OCI-LY7 (cell line): ENCODE measurements at regions not wholly inside any gene's neighbourhood (a gene's known extent, or its start where the extent isn't known, plus 50 kb on each side); places are given as distances from the start of the nearest gene placed in this dataset.

Experiments used
- BruUV-seq: library from RNA; stranded (reverse); fragments of 400-500 nt; replicated peaks from 2 replicates; lab custom pipeline; 2021; lab: Mats Ljungman, UMichigan
- CTCF ChIA-PET: fragments of 300-600 bp; sonication (Branson Sonifier 250); formaldehyde crosslinking; loops from one replicate; lab custom pipeline; 2022; ENCODE audit warnings: antibody characterized with exemption; ENCODE audit not compliant: unreplicated experiment; lab: Charles Lee
- POLR2A ChIA-PET: fragments of 300-600 bp; sonication (Branson Sonifier 250); formaldehyde crosslinking; loops from one replicate; lab custom pipeline; 2022; ENCODE audit warnings: antibody characterized with exemption; lab: Charles Lee
- DNase-seq: peaks from one replicate; pipeline ENCODE4 v3.0.0-alpha.2; 2015; ENCODE audit warnings: low spot score
- H2AFZ ChIP-seq: fragments of 200-600 bp; sonication (generic), shearing (Covaris generic); 2 replicates; pipeline ENCODE4 v1.6.1; 2014; ENCODE audit warnings: mild to moderate bottlenecking, antibody characterized with exemption, low read length, moderate library complexity
- H3K27ac ChIP-seq: fragments of 200-600 bp; sonication (generic); 2 replicates; pipeline ENCODE4 v1.5.1; 2014; ENCODE audit warnings: mixed run types, low read depth, mild to moderate bottlenecking, moderate library complexity, low read length, inconsistent platforms; ENCODE audit not compliant: poor library complexity, severe bottlenecking
- H3K36me3 ChIP-seq: fragments of 200-600 bp; sonication (generic); 2 replicates; pipeline ENCODE4 v1.6.1; 2014; ENCODE audit warnings: mild to moderate bottlenecking, antibody characterized with exemption, low read length, moderate library complexity, mixed read lengths; ENCODE audit not compliant: insufficient read depth
- H3K4me1 ChIP-seq: fragments of 200-600 bp; sonication (generic); 2 replicates; pipeline ENCODE4 v1.5.1; 2014; ENCODE audit warnings: mild to moderate bottlenecking, low read length; ENCODE audit not compliant: insufficient read depth, poor library complexity, severe bottlenecking
- H3K4me2 ChIP-seq: fragments of 200-600 bp; sonication (generic); 2 replicates; pipeline ENCODE4 v1.6.1; 2014; ENCODE audit warnings: mild to moderate bottlenecking, low read length
- H3K4me3 ChIP-seq: fragments of 200-600 bp; sonication (generic); 2 replicates; pipeline ENCODE4 v1.5.1; 2014; ENCODE audit warnings: mild to moderate bottlenecking, low read depth, low read length; ENCODE audit not compliant: poor library complexity, severe bottlenecking
- H3K79me2 ChIP-seq: fragments of 200-600 bp; sonication (generic); 2 replicates; pipeline ENCODE4 v1.6.1; 2016; ENCODE audit warnings: low read depth, mild to moderate bottlenecking, low read length, moderate library complexity, mixed read lengths; ENCODE audit not compliant: insufficient read depth
- H3K9me2 ChIP-seq: fragments of 200-600 bp; sonication (generic); 2 replicates; pipeline ENCODE4 v1.6.1; 2016; ENCODE audit warnings: mild to moderate bottlenecking, low read length, mixed read lengths; ENCODE audit not compliant: insufficient read depth
- H3K9me3 ChIP-seq: fragments of 200-600 bp; sonication (generic); 2 replicates; pipeline ENCODE4 v1.6.1; 2014; ENCODE audit warnings: mild to moderate bottlenecking, mixed run types, low read length, mixed read lengths
- H4K20me1 ChIP-seq: fragments of 200-600 bp; sonication (generic); 2 replicates; pipeline ENCODE4 v1.6.1; 2014; ENCODE audit warnings: mild to moderate bottlenecking, antibody characterized with exemption, low read length, moderate library complexity, mixed read lengths; ENCODE audit not compliant: insufficient read depth
- CTCF ChIP-seq: fragments of 200-600 bp; sonication (generic); conservative IDR thresholded peaks from 2 replicates; pipeline ENCODE4 v1.5.1; 2014; ENCODE audit warnings: mild to moderate bottlenecking, antibody characterized with exemption, low read length, moderate library complexity, mixed read lengths
- EZH2phosphoT487 ChIP-seq: fragments of 200-600 bp; sonication (generic); IDR thresholded peaks from 2 replicates; pipeline ENCODE4 v1.6.1; 2018; ENCODE audit warnings: low read depth, borderline replicate concordance, mild to moderate bottlenecking, mixed run types, antibody characterized with exemption, low read length, moderate library complexity, mixed read lengths
- intact Hi-C: fragments of 100-400 bp; cut with micrococcal nuclease; formaldehyde crosslinking; loops from one replicate; pipeline ENCODE4 v1.10.0; 2022; ENCODE audit not compliant: unreplicated experiment

- Histone ChIP-seq H3K27ac (no peak overlapping the region), H2AFZ (no peak overlapping the region), H3K4me3 (no peak overlapping the region), H4K20me1 (no peaks in the 10 kb centered on the region), H3K4me2 (no peak overlapping the region), H3K9me2 (no peaks in the 10 kb centered on the region), H3K36me3 (no peaks in the 10 kb centered on the region), H3K4me1 (no peaks in the 10 kb centered on the region), H3K79me2 (no peaks in the 10 kb centered on the region), H3K9me3 (no peaks in the 10 kb centered on the region)
- BruUV-seq, result no TSS peak
- intact Hi-C loops, result no loop called here
- TF ChIP-seq EZH2phosphoT487 (no peak), CTCF (no peak)
- ChIA-PET CTCF (no interaction called here), POLR2A (interaction anchor here (0.7 kb wide), 1 partner anchor 116 kb away, joined by 3 read pairs; no protein-coding TSS in a partner anchor)
- no peak for DNase-seq
Observed at GRCh38 chr4:159598602-159599001, 495.7 kb downstream of the RAPGEF2 start.

- ChIA-PET CTCF (no interaction called here), POLR2A (interaction anchor here (0.6 kb wide), 1 partner anchor 89 kb away, joined by 3 read pairs; no protein-coding TSS in a partner anchor)
- no peak for DNase-seq
- no peak for TF ChIP-seq CTCF
- TF ChIP-seq EZH2phosphoT487, result no peak
- Histone ChIP-seq H3K4me2 (no peak overlapping the region), H3K27ac (no peak overlapping the region), H3K4me3 (no peak overlapping the region), H3K4me1 (no peaks in the 10 kb centered on the region), H4K20me1 (no peaks in the 10 kb centered on the region), H3K9me3 (no peaks in the 10 kb centered on the region), H3K36me3 (no peaks in the 10 kb centered on the region), H3K9me2 (no peaks in the 10 kb centered on the region), H2AFZ (no peak overlapping the region), H3K79me2 (no peaks in the 10 kb centered on the region)
- no TSS peak for BruUV-seq
- intact Hi-C loops, result no loop called here
Observed at GRCh38 chr4:159600061-159600460, 497.2 kb downstream of the RAPGEF2 start.

- Histone ChIP-seq H2AFZ (no peak overlapping the region), H3K4me2 (no peak overlapping the region), H4K20me1 (no peaks in the 10 kb centered on the region), H3K9me2 (no peaks in the 10 kb centered on the region), H3K79me2 (no peaks in the 10 kb centered on the region), H3K9me3 (no peaks in the 10 kb centered on the region), H3K4me1 (no peaks in the 10 kb centered on the region), H3K4me3 (no peak overlapping the region), H3K36me3 (no peaks in the 10 kb centered on the region), H3K27ac (no peak overlapping the region)
- DNase-seq, result no peak
- no TSS peak for BruUV-seq
- ChIA-PET CTCF (no interaction called here), POLR2A (no interaction called here)
- intact Hi-C loops, result no loop called here
- no peak for TF ChIP-seq EZH2phosphoT487
Observed at GRCh38 chr4:159604781-159605180, 501.9 kb downstream of the RAPGEF2 start.
